T-helper 17 cell (primary cell): ENCODE measurements at regions not wholly inside any gene's neighbourhood (a gene's known extent, or its start where the extent isn't known, plus 50 kb on each side); places are given as distances from the start of the nearest gene placed in this dataset.
"Not testable (repeated sequence)": the region's sequence is repeated elsewhere in the genome, so short reads cannot be mapped to it uniquely, and the experiment has no call there.

Experiments used
- ATAC-seq: fragments of 150-1000 bp; cut with Tn5 transposase; 2 replicates; pipeline ENCODE4 v1.10.0; 2021; ENCODE audit warnings: mild to moderate bottlenecking, moderate library complexity
- DNase-seq, 3 donors: peaks; one replicate each; pipeline versions ENCODE4 v3.0.0 to v3.0.0-alpha.2; 2020 to 2021
- H3K9me3 ChIP-seq: one replicate; pipeline ENCODE4 v1.7.0; 2013; ENCODE audit warnings: low read length, mild to moderate bottlenecking; ENCODE audit not compliant: control insufficient read depth, poor library complexity, severe bottlenecking
- H3K27ac Mint-ChIP-seq: one replicate; pipeline ENCODE4 v1.8.0; 2022; ENCODE audit warnings: mild to moderate bottlenecking, moderate library complexity, mixed read lengths
- H3K27me3 Mint-ChIP-seq: one replicate; pipeline ENCODE4 v1.8.0; 2022; ENCODE audit warnings: mixed read lengths
- H3K36me3 Mint-ChIP-seq: one replicate; pipeline ENCODE4 v1.8.0; 2022; ENCODE audit warnings: low read depth, mixed read lengths
- H3K4me1 Mint-ChIP-seq: one replicate; pipeline ENCODE4 v1.8.0; 2022; ENCODE audit warnings: mild to moderate bottlenecking, mixed read lengths
- H3K4me3 Mint-ChIP-seq: one replicate; pipeline ENCODE4 v1.8.0; 2022; ENCODE audit warnings: mild to moderate bottlenecking, moderate library complexity, mixed read lengths

DNA sequence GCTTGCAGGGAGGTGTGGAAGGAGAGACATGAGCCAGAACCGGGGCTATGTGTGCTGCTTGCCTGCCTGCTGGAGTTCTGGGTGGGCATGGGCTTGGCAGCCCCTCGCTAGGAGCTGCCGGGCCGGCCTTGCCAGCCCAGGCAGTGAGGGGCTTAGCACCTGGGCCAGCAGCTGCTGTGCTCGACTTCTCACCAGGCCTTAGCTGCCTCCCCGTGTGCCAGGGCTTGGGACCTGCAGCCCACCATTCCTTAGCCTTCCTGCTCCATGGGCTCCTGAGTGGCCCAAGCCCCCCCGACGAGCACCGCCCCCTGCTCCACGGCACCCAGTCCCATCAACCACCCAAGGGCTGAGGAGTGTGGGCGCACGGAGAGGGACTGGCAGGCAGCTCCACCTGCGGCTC is 111.3 kb downstream of the OTOP1 start:
- H3K36me3 Mint-ChIP-seq, H3K27ac Mint-ChIP-seq, ATAC-seq, H3K4me3 Mint-ChIP-seq, H3K9me3 ChIP-seq, DNase-seq, H3K4me1 Mint-ChIP-seq: not testable (repeated sequence)
- peaks cover 19% of the 10 kb centered on the region for H3K27me3 Mint-ChIP-seq

DNA sequence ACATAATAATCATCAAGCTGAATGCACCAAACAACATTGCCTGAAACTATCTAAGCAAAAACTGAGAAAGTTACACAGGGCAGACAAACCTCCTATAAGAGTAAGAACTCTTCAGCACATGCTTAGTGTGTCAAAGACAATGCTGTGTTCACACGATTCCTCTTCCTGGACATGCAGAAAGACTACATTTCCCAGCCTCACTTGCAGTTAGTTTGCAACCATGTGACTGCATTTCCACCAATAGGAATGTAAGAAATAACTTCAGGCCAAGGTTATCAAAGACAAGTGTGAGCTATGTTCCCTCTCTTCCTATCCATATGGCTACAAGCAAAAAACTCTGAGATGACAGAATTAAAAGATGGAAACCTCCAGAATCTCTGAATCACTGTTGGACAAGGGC is 109.8 kb downstream of the OTOP1 start:
- not testable (repeated sequence) for ATAC-seq, H3K4me3 Mint-ChIP-seq, H3K4me1 Mint-ChIP-seq, H3K9me3 ChIP-seq, DNase-seq, H3K27ac Mint-ChIP-seq, H3K36me3 Mint-ChIP-seq
- H3K27me3 Mint-ChIP-seq: peaks cover 11% of the 10 kb centered on the region

DNA sequence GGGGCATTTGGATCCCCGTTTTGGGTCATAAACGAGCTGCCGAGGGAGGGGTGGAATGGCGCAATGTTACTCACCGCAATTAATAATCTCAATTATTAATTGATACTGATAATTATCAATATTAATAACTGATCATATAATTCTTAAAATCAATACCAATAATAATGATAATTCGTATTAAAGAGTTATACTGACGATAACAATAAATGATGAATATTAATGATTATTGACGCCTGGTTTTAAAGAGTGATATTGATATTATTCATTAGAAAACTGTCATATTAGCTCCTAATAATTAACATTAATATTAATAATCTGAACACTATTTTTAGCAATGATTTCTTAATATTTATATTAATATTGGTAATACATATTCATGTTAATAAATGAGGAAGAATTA is 92.4 kb downstream of the OTOP1 start:
- not testable (repeated sequence) for ATAC-seq, H3K9me3 ChIP-seq, H3K4me1 Mint-ChIP-seq, H3K4me3 Mint-ChIP-seq, DNase-seq, H3K27me3 Mint-ChIP-seq, H3K27ac Mint-ChIP-seq, H3K36me3 Mint-ChIP-seq

DNA sequence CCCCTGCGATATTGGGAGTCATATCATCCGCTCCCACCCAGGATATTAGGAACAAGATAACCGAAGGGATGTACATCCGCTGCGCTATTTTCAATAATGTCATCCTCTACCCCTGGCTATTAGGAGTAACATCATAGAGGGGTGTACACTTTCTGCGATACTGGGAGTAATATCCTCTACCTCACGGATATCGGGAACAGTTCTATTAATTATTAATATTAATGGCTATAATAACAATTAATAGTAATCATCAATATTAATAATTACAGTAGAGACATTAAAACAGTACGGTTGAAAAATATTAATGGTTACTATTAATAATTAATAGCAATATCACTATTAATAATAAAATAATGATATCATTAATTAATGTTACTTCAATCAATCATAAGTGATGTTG is 90.1 kb downstream of the OTOP1 start:
- H3K36me3 Mint-ChIP-seq, H3K4me1 Mint-ChIP-seq, H3K27me3 Mint-ChIP-seq, DNase-seq, H3K27ac Mint-ChIP-seq, H3K9me3 ChIP-seq, ATAC-seq, H3K4me3 Mint-ChIP-seq: not testable (repeated sequence)
